ENCODE measurements at regions not wholly inside any gene's neighbourhood (a gene's known extent, or its start where the extent isn't known, plus 50 kb on each side); places are given as distances from the start of the nearest gene placed in this dataset.

GRCh38 chr5:173497685-173498084 is 118.8 kb downstream of the BOD1 start:
- TF ChIP-seq CTCF (IDR thresholded peaks at IDR 0.05): no peak
- Mint-ChIP-seq H3K9me3 (no peaks in the 10 kb centered on the region), H3K4me3 (no peak overlapping the region), H3K27me3 (peaks cover 1% of the 10 kb centered on the region), H3K27ac (no peak overlapping the region), H3K4me1 (ENCODE audit: low read depth) (no peaks in the 10 kb centered on the region), H3K36me3 (ENCODE audit: low read depth) (no peaks in the 10 kb centered on the region)
- ChIA-PET POLR2A (no interaction called here), CTCF (no interaction called here)
- no peak for DNase-seq
- ATAC-seq: no peak
- intact Hi-C loops (cut with micrococcal nuclease): no loop called here

GRCh38 chr5:173496883-173497255 is 119.6 kb downstream of the BOD1 start:
- ATAC-seq: no peak
- H3K27me3 Mint-ChIP-seq: peaks cover 3% of the 10 kb centered on the region
- ChIA-PET CTCF (no interaction called here), POLR2A (no interaction called here)
- H3K4me1 Mint-ChIP-seq (ENCODE audit: low read depth): no peaks in the 10 kb centered on the region
- intact Hi-C loops (cut with micrococcal nuclease): no loop called here
- TF ChIP-seq CTCF (IDR thresholded peaks at IDR 0.05): no peak
- H3K4me3 Mint-ChIP-seq: no peak overlapping the region
- no peak for DNase-seq
- H3K9me3 Mint-ChIP-seq: no peaks in the 10 kb centered on the region
- H3K27ac Mint-ChIP-seq: no peak overlapping the region
- no peaks in the 10 kb centered on the region for H3K36me3 Mint-ChIP-seq (ENCODE audit: low read depth)

- no peak for TF ChIP-seq CTCF (IDR thresholded peaks at IDR 0.05)
- intact Hi-C loops (cut with micrococcal nuclease): no loop called here
- Mint-ChIP-seq H3K36me3 (ENCODE audit: low read depth) (no peaks in the 10 kb centered on the region), H3K4me3 (no peak overlapping the region), H3K4me1 (ENCODE audit: low read depth) (no peaks in the 10 kb centered on the region), H3K9me3 (no peaks in the 10 kb centered on the region), H3K27ac (no peak overlapping the region), H3K27me3 (peaks cover 3% of the 10 kb centered on the region)
- ATAC-seq (no peak), DNase-seq (no peak)
- ChIA-PET CTCF (no interaction called here), POLR2A (no interaction called here)
These were observed 120.1 kb downstream of the BOD1 start for GRCh38 chr5:173496129-173496882.

GRCh38 chr5:173495225-173495904 is 121.1 kb downstream of the BOD1 start:
- Mint-ChIP-seq H3K9me3 (no peaks in the 10 kb centered on the region), H3K4me1 (ENCODE audit: low read depth) (no peaks in the 10 kb centered on the region), H3K27me3 (peaks cover 6% of the 10 kb centered on the region), H3K27ac (no peak overlapping the region), H3K36me3 (ENCODE audit: low read depth) (no peaks in the 10 kb centered on the region), H3K4me3 (no peak overlapping the region)
- ChIA-PET POLR2A (no interaction called here), CTCF (no interaction called here)
- intact Hi-C loops (cut with micrococcal nuclease): no loop called here
- no peak for DNase-seq
- no peak for TF ChIP-seq CTCF (IDR thresholded peaks at IDR 0.05)
- ATAC-seq: no peak

GRCh38 chr5:173494446-173494845 is 122.0 kb downstream of the BOD1 start:
- H3K4me3 Mint-ChIP-seq: no peak overlapping the region

More at GRCh38 chr5:173494446-173494845, 122.0 kb downstream of the BOD1 start:
- H3K36me3 Mint-ChIP-seq (ENCODE audit: low read depth): no peaks in the 10 kb centered on the region
- POLR2A ChIA-PET: no interaction called here
- CTCF ChIA-PET: no interaction called here
- no peak for ATAC-seq
- peaks cover 7% of the 10 kb centered on the region for H3K27me3 Mint-ChIP-seq
- no peak for DNase-seq
- no peaks in the 10 kb centered on the region for H3K4me1 Mint-ChIP-seq (ENCODE audit: low read depth)
- H3K27ac Mint-ChIP-seq: no peak overlapping the region
- intact Hi-C loops (cut with micrococcal nuclease): no loop called here
- TF ChIP-seq CTCF (IDR thresholded peaks at IDR 0.05): no peak
- H3K9me3 Mint-ChIP-seq: no peaks in the 10 kb centered on the region
